ENCODE measurements at regions not wholly inside any gene's neighbourhood (a gene's known extent, or its start where the extent isn't known, plus 50 kb on each side); places are given as distances from the start of the nearest gene placed in this dataset.

DNA sequence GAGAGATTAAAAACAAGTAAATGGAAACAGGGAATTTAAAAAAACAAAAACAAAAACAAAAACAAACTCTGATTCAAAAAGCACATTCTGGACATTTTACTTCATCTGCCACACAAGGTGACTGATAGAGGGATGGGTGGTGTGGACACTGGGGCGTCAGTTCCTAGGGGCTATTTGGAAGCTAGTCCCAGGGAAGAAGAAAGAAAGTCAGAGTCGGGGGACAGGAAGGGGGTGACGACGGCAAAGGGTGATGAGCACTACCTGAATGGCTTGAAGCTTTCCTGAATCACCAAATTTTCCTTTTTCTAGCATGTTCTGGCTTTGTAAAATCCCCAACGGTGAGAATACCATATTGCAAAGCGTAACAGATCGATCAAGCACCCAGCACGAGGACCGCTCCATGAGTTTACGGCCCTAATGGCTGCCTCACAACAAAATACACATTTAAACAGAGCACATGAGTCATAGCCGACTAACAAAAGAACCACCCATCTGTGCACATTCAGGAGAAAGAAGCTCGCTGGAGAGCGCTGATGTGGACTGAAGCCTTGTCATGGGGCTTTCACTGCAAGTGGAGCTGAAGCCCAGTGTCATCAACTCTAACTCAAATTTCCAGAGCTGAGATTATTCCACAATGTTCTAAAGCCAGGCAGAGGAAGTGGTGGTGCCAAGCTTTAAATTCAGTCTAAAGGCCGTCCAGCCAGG lies 178.9 kb downstream of the LNPK start:
- no peak overlapping the region for H3K4me2 ChIP-seq (ENCODE audit: low read length)
- no peak overlapping the region for H2AFZ ChIP-seq (ENCODE audit: low read depth, low read length, poor library complexity, severe bottlenecking)
- no peak overlapping the region for H3K9ac ChIP-seq (ENCODE audit: low read length)
- intact Hi-C loops (cut with micrococcal nuclease), result no loop called here
- H3K36me3 ChIP-seq (ENCODE audit: control insufficient read depth in 1 of 2, insufficient read depth in 2 of 2, low read length in 2 of 2), result no peaks in the 10 kb centered on the region
- no peaks in the 10 kb centered on the region for H3K9me3 ChIP-seq (ENCODE audit: control insufficient read depth in 1 of 2, insufficient read depth in 1 of 2, low read depth in 1 of 2, low read length in 2 of 2)
- H3K4me3 ChIP-seq (replicated peaks in 1 of 2; ENCODE audit: low read depth in 1 of 2, low read length in 2 of 2), result no peak overlapping the region
- H3K4me1 ChIP-seq (ENCODE audit: control insufficient read depth in 1 of 2, insufficient read depth in 2 of 2, low read length in 2 of 2), result no peaks in the 10 kb centered on the region
- no peaks in the 10 kb centered on the region for H3K79me2 ChIP-seq (ENCODE audit: insufficient read depth, low read length)
- no TSS peak for BruUV-seq (replicated peaks)
- TF ChIP-seq SP1 (IDR thresholded peaks at IDR 0.05; ENCODE audit: low read depth), result no peak
- no peak for TF ChIP-seq TCF7L2 (IDR thresholded peaks at IDR 0.05; ENCODE audit: borderline replicate concordance, extremely low read depth, insufficient read depth, insufficient read length)
- TF ChIP-seq YY1 (IDR thresholded peaks at IDR 0.05; ENCODE audit: extremely low read depth, insufficient replicate concordance, low read depth, low read length), result no peak
- TF ChIP-seq POLR2A (IDR thresholded peaks at IDR 0.05; ENCODE audit: borderline replicate concordance, extremely low read depth, insufficient read depth, insufficient read length), result no peak
- TF ChIP-seq ATF3 (IDR thresholded peaks at IDR 0.05), result no peak
- TF ChIP-seq, protein P1, sequence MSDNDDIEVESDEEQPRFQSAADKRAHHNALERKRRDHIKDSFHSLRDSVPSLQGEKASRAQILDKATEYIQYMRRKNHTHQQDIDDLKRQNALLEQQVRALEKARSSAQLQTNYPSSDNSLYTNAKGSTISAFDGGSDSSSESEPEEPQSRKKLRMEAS (IDR thresholded peaks at IDR 0.05), result no peak
- no peak for TF ChIP-seq FOSL1 (IDR thresholded peaks at IDR 0.05; ENCODE audit: low read depth)
- no peak for TF ChIP-seq ZNF274 (IDR thresholded peaks at IDR 0.05; ENCODE audit: low read depth, low read length)
- TF ChIP-seq ELF1 (IDR thresholded peaks at IDR 0.05; ENCODE audit: borderline replicate concordance, low read depth), result no peak
- no peak for TF ChIP-seq POLR2AphosphoS5 (IDR thresholded peaks at IDR 0.05; ENCODE audit: low read depth, low read length)
- no peak for TF ChIP-seq CEBPB (IDR thresholded peaks at IDR 0.05; ENCODE audit: low read depth)
- no peak for TF ChIP-seq SIN3A (IDR thresholded peaks at IDR 0.05; ENCODE audit: low read depth)
- no peak for TF ChIP-seq EZH2 (IDR thresholded peaks at IDR 0.05)
- TF ChIP-seq, protein P2, sequence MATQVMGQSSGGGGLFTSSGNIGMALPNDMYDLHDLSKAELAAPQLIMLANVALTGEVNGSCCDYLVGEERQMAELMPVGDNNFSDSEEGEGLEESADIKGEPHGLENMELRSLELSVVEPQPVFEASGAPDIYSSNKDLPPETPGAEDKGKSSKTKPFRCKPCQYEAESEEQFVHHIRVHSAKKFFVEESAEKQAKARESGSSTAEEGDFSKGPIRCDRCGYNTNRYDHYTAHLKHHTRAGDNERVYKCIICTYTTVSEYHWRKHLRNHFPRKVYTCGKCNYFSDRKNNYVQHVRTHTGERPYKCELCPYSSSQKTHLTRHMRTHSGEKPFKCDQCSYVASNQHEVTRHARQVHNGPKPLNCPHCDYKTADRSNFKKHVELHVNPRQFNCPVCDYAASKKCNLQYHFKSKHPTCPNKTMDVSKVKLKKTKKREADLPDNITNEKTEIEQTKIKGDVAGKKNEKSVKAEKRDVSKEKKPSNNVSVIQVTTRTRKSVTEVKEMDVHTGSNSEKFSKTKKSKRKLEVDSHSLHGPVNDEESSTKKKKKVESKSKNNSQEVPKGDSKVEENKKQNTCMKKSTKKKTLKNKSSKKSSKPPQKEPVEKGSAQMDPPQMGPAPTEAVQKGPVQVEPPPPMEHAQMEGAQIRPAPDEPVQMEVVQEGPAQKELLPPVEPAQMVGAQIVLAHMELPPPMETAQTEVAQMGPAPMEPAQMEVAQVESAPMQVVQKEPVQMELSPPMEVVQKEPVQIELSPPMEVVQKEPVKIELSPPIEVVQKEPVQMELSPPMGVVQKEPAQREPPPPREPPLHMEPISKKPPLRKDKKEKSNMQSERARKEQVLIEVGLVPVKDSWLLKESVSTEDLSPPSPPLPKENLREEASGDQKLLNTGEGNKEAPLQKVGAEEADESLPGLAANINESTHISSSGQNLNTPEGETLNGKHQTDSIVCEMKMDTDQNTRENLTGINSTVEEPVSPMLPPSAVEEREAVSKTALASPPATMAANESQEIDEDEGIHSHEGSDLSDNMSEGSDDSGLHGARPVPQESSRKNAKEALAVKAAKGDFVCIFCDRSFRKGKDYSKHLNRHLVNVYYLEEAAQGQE (IDR thresholded peaks at IDR 0.05; ENCODE audit: low read depth), result no peak
- no peaks in the 10 kb centered on the region for H3K27me3 ChIP-seq (ENCODE audit: insufficient read depth, low read length)
- H3K9me2 ChIP-seq (ENCODE audit: insufficient read depth), result no peaks in the 10 kb centered on the region
- H4K20me1 ChIP-seq (ENCODE audit: insufficient read depth), result no peaks in the 10 kb centered on the region
- ChIA-PET POLR2A (no interaction called here), CTCF (no interaction called here), RAD21 (ENCODE audit: low non-redundant PET in 1 of 2, low total read pairs in 2 of 2, uncharacterized antibody in 2 of 2, unreplicated experiment in 2 of 2) (no interaction called here)
- H3K27ac ChIP-seq (ENCODE audit: low read depth, low read length), result no peak overlapping the region
- DNase-seq (ENCODE audit: low read depth, low spot score) (no peak), ATAC-seq (no peak)
